ENCODE measurements at regions not wholly inside any gene's neighbourhood (a gene's known extent, or its start where the extent isn't known, plus 50 kb on each side); places are given as distances from the start of the nearest gene placed in this dataset.

DNA sequence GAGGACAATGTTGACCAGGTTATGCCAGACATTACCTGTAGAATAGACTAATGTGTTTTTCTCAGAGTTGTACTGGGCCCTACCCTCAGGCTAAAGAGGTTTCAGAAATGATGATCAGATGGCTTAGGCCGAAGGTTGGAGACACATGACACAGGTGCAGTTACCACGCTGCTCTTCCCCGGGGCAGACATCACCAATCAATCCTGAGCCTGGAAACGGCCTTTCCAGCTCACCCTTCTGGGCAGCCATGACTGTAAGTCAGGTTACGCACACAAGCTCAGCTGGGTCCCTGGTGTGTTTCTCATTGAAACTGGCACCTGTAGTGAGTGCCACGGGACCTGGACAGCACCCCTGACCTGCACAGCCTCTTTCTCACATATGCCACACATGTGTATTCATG, 299.3 kb downstream of the UQCRFS1 start:
- no peak overlapping the region for H4K8ac ChIP-seq (replicated peaks; ENCODE audit: insufficient read length, low read depth, low read length)
- H3K4ac ChIP-seq (ENCODE audit: low read depth, low read length), result no peak overlapping the region
- H3K27me3 Mint-ChIP-seq (ENCODE audit: low read depth), result peaks cover 2% of the 10 kb centered on the region; the same call in 1 of the 2 replicates
- H3K4me3 Mint-ChIP-seq, result no peak overlapping the region
- no peak overlapping the region for H2BK20ac ChIP-seq (ENCODE audit: low read depth, low read length, poor library complexity, severe bottlenecking)
- H3K27ac Mint-ChIP-seq, result no peak overlapping the region; a peak in 1 of 7 replicates
- H3K14ac ChIP-seq (ENCODE audit: insufficient read depth, low read length), result no peak overlapping the region
- no peak overlapping the region for H3K23ac ChIP-seq (ENCODE audit: insufficient read length, low read depth, low read length)
- H3K4me1 ChIP-seq (ENCODE audit: insufficient read depth, low read length), result no peaks in the 10 kb centered on the region
- H3K36me3 Mint-ChIP-seq (ENCODE audit: insufficient read depth in 1 of 3, low read depth in 3 of 3), result no peaks in the 10 kb centered on the region
- H2BK12ac ChIP-seq (ENCODE audit: insufficient read length, low read depth, low read length), result no peak overlapping the region
- no peak overlapping the region for H3T11ph ChIP-seq (ENCODE audit: low read length)
- no peak overlapping the region for H3K18ac ChIP-seq (ENCODE audit: insufficient read length, low read depth, low read length)
- no peak overlapping the region for H2BK15ac ChIP-seq (ENCODE audit: low read depth, low read length)
- no peak overlapping the region for H4K5ac ChIP-seq (ENCODE audit: insufficient read length, low read depth, low read length)
- H3K23me2 ChIP-seq (ENCODE audit: insufficient read length, low read depth, low read length, poor library complexity, severe bottlenecking), result no peaks in the 10 kb centered on the region
- no peak overlapping the region for H2AK5ac ChIP-seq (ENCODE audit: insufficient read length, low read length)
- no peak overlapping the region for H3K27ac ChIP-seq (ENCODE audit: insufficient read length, low read depth, low read length)
- no peak for DNase-seq
- H3K27me3 ChIP-seq (ENCODE audit: insufficient read depth, low read length), result no peaks in the 10 kb centered on the region
- no peaks in the 10 kb centered on the region for H3K79me1 ChIP-seq (ENCODE audit: insufficient read depth, low read depth, low read length, poor library complexity, severe bottlenecking)
- WGBS (ENCODE audit: extremely low coverage, insufficient read length, low lambda C conversion rate), result no CpG with 5 or more reads among the region's 6 CpGs
- peaks cover 12 to 15% of the 10 kb centered on the region in 2 experiments; a peak in 3 of 4 replicates for H3K4me1 Mint-ChIP-seq
- H3K9me3 Mint-ChIP-seq, result 0 out of 5 replicates have a peak, but pooled peaks cover 0 to 2% of the 10 kb centered on the region in 2 experiments
- no peaks in the 10 kb centered on the region for H3K9me3 ChIP-seq (ENCODE audit: control insufficient read depth, low read depth, low read length)
- H2BK5ac ChIP-seq (ENCODE audit: insufficient read length, low read length), result no peak overlapping the region
- no peak overlapping the region for H3K4me2 ChIP-seq (ENCODE audit: insufficient read depth, insufficient read length, low read length)
- H4K91ac ChIP-seq (ENCODE audit: insufficient read length, low read depth, low read length), result no peak overlapping the region
- H3K56ac ChIP-seq (ENCODE audit: insufficient read length, low read depth, low read length), result no peak overlapping the region
- H3K9ac ChIP-seq (ENCODE audit: extremely low read depth, insufficient read length, low read length), result no peak overlapping the region
- TF ChIP-seq CTCF (conservative IDR thresholded peaks at IDR 0.05), result no peak
- no peak overlapping the region for H2BK120ac ChIP-seq (ENCODE audit: low read depth, low read length, poor library complexity, severe bottlenecking)
- H2AFZ ChIP-seq (ENCODE audit: low read length), result no peak overlapping the region
- H3K79me2 ChIP-seq (ENCODE audit: insufficient read depth, low read length), result no peaks in the 10 kb centered on the region
- no peaks in the 10 kb centered on the region for H4K20me1 ChIP-seq (ENCODE audit: control insufficient read depth, insufficient read depth, insufficient read length)
